ENCODE measurements at regions not wholly inside any gene's neighbourhood (a gene's known extent, or its start where the extent isn't known, plus 50 kb on each side); places are given as distances from the start of the nearest gene placed in this dataset.

DNA sequence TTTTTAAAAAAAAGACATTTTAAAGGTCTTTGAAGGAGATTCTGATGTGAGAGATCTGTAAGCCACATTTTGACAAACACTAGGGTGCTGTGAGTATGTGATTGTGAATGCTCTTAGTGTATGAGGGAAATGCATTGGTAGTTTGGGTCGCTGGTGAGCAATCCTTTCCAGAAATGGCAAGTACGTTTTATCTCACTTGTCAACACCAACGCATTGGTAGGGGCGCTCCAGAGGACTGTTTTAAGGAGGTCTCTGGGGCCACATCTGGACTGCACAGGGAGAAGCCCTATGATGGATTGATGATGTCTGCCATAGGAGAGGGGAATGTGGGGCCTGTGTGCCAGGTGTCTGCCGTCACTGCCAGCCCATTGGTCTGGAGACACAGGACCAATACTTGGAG is 522.6 kb downstream of the BNC2 start:
- no peaks in the 10 kb centered on the region for H3K4me1 ChIP-seq (ENCODE audit: control insufficient read depth in 4 of 4, insufficient read depth in 4 of 4, low read length in 3 of 4)
- H3K4me3 ChIP-seq (ENCODE audit: low read depth in 1 of 3, low read length in 3 of 3) = no peak overlapping the region
- TF ChIP-seq, protein P1, sequence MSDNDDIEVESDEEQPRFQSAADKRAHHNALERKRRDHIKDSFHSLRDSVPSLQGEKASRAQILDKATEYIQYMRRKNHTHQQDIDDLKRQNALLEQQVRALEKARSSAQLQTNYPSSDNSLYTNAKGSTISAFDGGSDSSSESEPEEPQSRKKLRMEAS (IDR thresholded peaks at IDR 0.05) = no peak
- TF ChIP-seq TAF1 (conservative IDR thresholded peaks at IDR 0.05) = no peak
- no peak for TF ChIP-seq NR2F2 (IDR thresholded peaks at IDR 0.05)
- TF ChIP-seq JUND (IDR thresholded peaks at IDR 0.05) = no peak
- TF ChIP-seq, protein P2, sequence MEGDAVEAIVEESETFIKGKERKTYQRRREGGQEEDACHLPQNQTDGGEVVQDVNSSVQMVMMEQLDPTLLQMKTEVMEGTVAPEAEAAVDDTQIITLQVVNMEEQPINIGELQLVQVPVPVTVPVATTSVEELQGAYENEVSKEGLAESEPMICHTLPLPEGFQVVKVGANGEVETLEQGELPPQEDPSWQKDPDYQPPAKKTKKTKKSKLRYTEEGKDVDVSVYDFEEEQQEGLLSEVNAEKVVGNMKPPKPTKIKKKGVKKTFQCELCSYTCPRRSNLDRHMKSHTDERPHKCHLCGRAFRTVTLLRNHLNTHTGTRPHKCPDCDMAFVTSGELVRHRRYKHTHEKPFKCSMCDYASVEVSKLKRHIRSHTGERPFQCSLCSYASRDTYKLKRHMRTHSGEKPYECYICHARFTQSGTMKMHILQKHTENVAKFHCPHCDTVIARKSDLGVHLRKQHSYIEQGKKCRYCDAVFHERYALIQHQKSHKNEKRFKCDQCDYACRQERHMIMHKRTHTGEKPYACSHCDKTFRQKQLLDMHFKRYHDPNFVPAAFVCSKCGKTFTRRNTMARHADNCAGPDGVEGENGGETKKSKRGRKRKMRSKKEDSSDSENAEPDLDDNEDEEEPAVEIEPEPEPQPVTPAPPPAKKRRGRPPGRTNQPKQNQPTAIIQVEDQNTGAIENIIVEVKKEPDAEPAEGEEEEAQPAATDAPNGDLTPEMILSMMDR (IDR thresholded peaks at IDR 0.05; ENCODE audit: low read depth, low read length, missing input control) = no peak
- no peak for TF ChIP-seq RXRA (IDR thresholded peaks at IDR 0.05)
- TF ChIP-seq YY1 (IDR thresholded peaks at IDR 0.05) = no peak
- TF ChIP-seq RAD21 (IDR thresholded peaks at IDR 0.05) = no peak
- no peak for TF ChIP-seq HNF4A (conservative IDR thresholded peaks at IDR 0.05)
- TF ChIP-seq FOXA1 (IDR thresholded peaks at IDR 0.05) = no peak
- TF ChIP-seq, protein P3, sequence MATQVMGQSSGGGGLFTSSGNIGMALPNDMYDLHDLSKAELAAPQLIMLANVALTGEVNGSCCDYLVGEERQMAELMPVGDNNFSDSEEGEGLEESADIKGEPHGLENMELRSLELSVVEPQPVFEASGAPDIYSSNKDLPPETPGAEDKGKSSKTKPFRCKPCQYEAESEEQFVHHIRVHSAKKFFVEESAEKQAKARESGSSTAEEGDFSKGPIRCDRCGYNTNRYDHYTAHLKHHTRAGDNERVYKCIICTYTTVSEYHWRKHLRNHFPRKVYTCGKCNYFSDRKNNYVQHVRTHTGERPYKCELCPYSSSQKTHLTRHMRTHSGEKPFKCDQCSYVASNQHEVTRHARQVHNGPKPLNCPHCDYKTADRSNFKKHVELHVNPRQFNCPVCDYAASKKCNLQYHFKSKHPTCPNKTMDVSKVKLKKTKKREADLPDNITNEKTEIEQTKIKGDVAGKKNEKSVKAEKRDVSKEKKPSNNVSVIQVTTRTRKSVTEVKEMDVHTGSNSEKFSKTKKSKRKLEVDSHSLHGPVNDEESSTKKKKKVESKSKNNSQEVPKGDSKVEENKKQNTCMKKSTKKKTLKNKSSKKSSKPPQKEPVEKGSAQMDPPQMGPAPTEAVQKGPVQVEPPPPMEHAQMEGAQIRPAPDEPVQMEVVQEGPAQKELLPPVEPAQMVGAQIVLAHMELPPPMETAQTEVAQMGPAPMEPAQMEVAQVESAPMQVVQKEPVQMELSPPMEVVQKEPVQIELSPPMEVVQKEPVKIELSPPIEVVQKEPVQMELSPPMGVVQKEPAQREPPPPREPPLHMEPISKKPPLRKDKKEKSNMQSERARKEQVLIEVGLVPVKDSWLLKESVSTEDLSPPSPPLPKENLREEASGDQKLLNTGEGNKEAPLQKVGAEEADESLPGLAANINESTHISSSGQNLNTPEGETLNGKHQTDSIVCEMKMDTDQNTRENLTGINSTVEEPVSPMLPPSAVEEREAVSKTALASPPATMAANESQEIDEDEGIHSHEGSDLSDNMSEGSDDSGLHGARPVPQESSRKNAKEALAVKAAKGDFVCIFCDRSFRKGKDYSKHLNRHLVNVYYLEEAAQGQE (IDR thresholded peaks at IDR 0.05) = no peak
- no peak for TF ChIP-seq GABPA (IDR thresholded peaks at IDR 0.05 in 1 of 2, conservative IDR thresholded peaks at IDR 0.05 in 1 of 2)
- TF ChIP-seq FOXA2 (IDR thresholded peaks at IDR 0.05) = no peak
- no peak for TF ChIP-seq HNF4G (IDR thresholded peaks at IDR 0.05)
- TF ChIP-seq, protein P4, sequence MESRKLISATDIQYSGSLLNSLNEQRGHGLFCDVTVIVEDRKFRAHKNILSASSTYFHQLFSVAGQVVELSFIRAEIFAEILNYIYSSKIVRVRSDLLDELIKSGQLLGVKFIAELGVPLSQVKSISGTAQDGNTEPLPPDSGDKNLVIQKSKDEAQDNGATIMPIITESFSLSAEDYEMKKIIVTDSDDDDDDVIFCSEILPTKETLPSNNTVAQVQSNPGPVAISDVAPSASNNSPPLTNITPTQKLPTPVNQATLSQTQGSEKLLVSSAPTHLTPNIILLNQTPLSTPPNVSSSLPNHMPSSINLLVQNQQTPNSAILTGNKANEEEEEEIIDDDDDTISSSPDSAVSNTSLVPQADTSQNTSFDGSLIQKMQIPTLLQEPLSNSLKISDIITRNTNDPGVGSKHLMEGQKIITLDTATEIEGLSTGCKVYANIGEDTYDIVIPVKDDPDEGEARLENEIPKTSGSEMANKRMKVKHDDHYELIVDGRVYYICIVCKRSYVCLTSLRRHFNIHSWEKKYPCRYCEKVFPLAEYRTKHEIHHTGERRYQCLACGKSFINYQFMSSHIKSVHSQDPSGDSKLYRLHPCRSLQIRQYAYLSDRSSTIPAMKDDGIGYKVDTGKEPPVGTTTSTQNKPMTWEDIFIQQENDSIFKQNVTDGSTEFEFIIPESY (IDR thresholded peaks at IDR 0.05) = no peak
- H3K27me3 ChIP-seq (ENCODE audit: control insufficient read depth in 4 of 4, insufficient read depth in 4 of 4, low read length in 3 of 4) = no peaks in the 10 kb centered on the region
- H3K9ac ChIP-seq (ENCODE audit: low read depth in 1 of 2, low read length in 2 of 2) = no peak overlapping the region
- no peaks in the 10 kb centered on the region for H3K9me3 ChIP-seq (ENCODE audit: control insufficient read depth in 4 of 4, low read length in 3 of 4)
- H3K27ac ChIP-seq (ENCODE audit: low read depth in 1 of 2, low read length in 2 of 2) = no peak overlapping the region
- H3K36me3 ChIP-seq (ENCODE audit: control insufficient read depth in 4 of 4, insufficient read depth in 3 of 4, low read depth in 1 of 4, low read length in 3 of 4) = no peaks in the 10 kb centered on the region
- 89% methylated on average over 5 of the region's 5 CpGs for WGBS
- DNase-seq (ENCODE audit: low spot score) = no peak

DNA sequence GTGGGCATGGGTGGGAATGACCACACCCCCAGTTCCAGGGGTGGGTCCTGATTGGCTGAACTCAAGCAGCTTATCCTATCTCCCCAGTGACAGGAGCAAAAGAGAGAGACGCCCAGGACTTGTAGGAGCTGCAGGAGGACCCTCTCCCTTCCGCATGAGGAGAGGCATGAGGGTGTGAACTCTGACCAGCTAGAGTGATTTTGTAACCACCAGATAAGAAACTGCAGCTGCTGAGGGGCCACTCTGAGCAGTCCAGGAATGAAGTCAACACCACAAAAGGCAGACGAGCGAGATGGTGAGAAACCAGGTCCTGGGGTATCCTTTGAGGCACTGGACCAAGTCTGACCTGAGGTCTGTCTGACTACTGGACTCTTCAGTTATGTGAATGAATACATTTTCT is 521.9 kb downstream of the BNC2 start:
- Histone ChIP-seq H3K4me3 (ENCODE audit: low read depth in 1 of 3, low read length in 3 of 3) (no peak overlapping the region), H3K27ac (ENCODE audit: low read depth in 1 of 2, low read length in 2 of 2) (no peak overlapping the region), H3K9me3 (ENCODE audit: control insufficient read depth in 4 of 4, low read length in 3 of 4) (no peaks in the 10 kb centered on the region), H3K9ac (ENCODE audit: low read depth in 1 of 2, low read length in 2 of 2) (no peak overlapping the region), H3K4me1 (ENCODE audit: control insufficient read depth in 4 of 4, insufficient read depth in 4 of 4, low read length in 3 of 4) (no peaks in the 10 kb centered on the region), H3K36me3 (ENCODE audit: control insufficient read depth in 4 of 4, insufficient read depth in 3 of 4, low read depth in 1 of 4, low read length in 3 of 4) (no peaks in the 10 kb centered on the region), H3K27me3 (ENCODE audit: control insufficient read depth in 4 of 4, insufficient read depth in 4 of 4, low read length in 3 of 4) (no peaks in the 10 kb centered on the region)
- DNase-seq (ENCODE audit: low spot score) = no peak
- 77% methylated on average over 4 of the region's 4 CpGs for WGBS
- TF ChIP-seq RAD21 (IDR thresholded peaks at IDR 0.05) (no peak), HNF4A (conservative IDR thresholded peaks at IDR 0.05) (no peak), HNF4G (IDR thresholded peaks at IDR 0.05) (no peak), NR2F2 (IDR thresholded peaks at IDR 0.05) (no peak), JUND (IDR thresholded peaks at IDR 0.05) (no peak), FOXA2 (IDR thresholded peaks at IDR 0.05) (no peak), SP1 (IDR thresholded peaks at IDR 0.05) (no peak), TAF1 (conservative IDR thresholded peaks at IDR 0.05) (no peak), EGR1 (IDR thresholded peaks at IDR 0.05; ENCODE audit: low read depth in 2 of 2) (no peak), YY1 (IDR thresholded peaks at IDR 0.05) (no peak)
- TF ChIP-seq, protein P3 (IDR thresholded peaks at IDR 0.05) = no peak
- TF ChIP-seq, protein P2 (IDR thresholded peaks at IDR 0.05; ENCODE audit: low read depth, low read length, missing input control) = no peak
- TF ChIP-seq, protein P5, sequence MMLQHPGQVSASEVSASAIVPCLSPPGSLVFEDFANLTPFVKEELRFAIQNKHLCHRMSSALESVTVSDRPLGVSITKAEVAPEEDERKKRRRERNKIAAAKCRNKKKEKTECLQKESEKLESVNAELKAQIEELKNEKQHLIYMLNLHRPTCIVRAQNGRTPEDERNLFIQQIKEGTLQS (IDR thresholded peaks at IDR 0.05) = no peak
- TF ChIP-seq, protein P1 (IDR thresholded peaks at IDR 0.05) = no peak

Measured in liver (tissue), 8 donors.